GM12892 (cell line): ENCODE measurements at regions not wholly inside any gene's neighbourhood (a gene's known extent, or its start where the extent isn't known, plus 50 kb on each side); places are given as distances from the start of the nearest gene placed in this dataset.

ENCODE experiments used
- DNase-seq: peaks from one replicate; pipeline ENCODE4 v3.0.0; 2011; ENCODE audit not compliant: insufficient read length
- FAIRE-seq: peaks from 2 replicates; lab custom pipeline; 2011; peaks lifted over from hg19 to GRCh38; lab: Jason Lieb, UNC
- POLR2A ChIP-seq: IDR thresholded peaks from 2 replicates; pipeline ENCODE4 v1.6.1; 2011; ENCODE audit warnings: low read depth, low read length, control low read depth
- POLR2AphosphoS5 ChIP-seq: IDR thresholded peaks from 2 replicates; pipeline ENCODE4 v1.6.1; 2011; ENCODE audit warnings: low read depth, low read length, control low read depth
- TAF1 ChIP-seq: IDR thresholded peaks from 2 replicates; pipeline ENCODE4 v1.6.1; 2011; ENCODE audit warnings: low read depth, mild to moderate bottlenecking, control low read depth, low read length, borderline replicate concordance

DNA sequence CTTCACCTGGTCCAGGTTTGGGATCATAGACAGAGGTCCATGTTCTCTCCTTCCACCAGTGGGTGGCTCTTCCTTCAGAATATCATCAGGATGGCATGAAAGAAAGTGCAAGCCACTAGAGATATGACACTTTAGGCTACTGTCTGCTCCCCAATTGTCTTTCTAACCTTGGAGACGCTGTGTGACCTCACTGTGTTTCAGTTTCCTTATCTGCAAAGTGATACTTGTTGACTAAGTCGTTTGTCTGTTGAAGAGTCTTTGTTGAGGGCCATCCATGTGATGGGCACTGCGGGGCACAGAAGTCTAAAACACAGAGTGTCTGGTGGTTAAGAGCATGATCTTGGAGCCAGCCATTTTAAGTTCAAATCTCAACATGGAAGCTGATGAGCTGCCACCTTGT, 259.9 kb upstream of the THSD7B start:
- DNase-seq (no peak), FAIRE-seq (no peak)
- TF ChIP-seq POLR2A (no peak), POLR2AphosphoS5 (no peak), TAF1 (no peak)

DNA sequence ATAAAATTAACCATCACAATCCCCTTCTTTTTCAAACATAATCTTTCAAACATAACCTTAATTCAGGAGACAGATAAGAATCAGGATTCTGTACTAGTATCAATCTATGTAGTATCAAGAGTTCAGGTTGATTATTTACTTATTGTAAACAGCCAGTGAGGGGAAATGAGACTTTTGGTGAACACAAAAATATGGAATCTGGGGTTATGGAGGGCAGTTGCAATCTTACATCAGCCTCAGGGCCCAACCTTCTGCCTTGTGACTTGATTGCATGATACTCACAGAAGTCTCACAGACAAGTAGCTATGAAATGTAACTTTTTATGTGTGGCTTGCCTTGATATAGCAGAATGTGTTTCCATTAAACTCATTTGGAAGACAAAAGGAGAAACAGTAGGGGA, 262.7 kb upstream of the THSD7B start:
- TF ChIP-seq TAF1 (no peak), POLR2AphosphoS5 (no peak), POLR2A (no peak)
- DNase-seq (no peak), FAIRE-seq (no peak)

DNA sequence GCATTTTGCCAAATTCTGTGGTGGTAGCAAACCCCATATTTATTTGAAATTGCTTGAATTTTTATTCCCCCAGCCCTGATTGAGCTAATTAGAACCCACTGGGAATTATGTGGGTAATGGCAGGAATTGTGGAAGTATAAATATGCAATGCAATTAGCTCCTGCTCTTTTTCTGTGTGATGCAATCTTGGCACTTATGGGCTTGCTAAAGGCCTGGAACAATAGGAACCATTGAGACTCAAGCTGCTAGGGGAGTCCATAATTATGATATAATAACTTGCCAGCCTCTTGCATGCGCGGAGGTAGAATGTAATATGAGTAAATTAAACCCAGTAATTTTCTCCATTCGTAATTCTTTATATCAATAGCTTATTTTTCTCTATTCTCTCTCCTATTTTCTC, 267.6 kb upstream of the THSD7B start:
- FAIRE-seq (no peak), DNase-seq (no peak)
- no peak for TF ChIP-seq TAF1
- no peak for TF ChIP-seq POLR2A
- TF ChIP-seq POLR2AphosphoS5: no peak

DNA sequence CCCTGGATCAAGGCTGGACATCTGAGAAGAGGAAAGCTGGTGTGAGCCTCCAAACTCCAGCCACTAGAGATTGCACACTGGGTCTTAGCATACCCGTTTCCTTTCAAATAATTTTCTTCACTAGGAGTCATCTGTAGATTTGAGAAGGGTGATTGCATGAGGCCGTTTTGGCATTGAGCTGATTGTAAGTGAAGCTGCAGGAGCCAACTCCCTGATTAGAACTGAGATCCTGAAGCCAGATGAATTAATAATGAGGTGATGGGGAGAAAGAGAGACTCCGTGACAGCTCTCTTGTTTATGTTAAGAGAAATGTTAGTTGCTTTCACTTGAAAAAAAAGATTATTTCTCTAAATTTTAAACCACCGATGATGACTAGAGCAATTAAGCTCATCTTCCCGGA, 268.4 kb upstream of the THSD7B start:
- FAIRE-seq: no peak
- TF ChIP-seq POLR2AphosphoS5 (no peak), POLR2A (no peak), TAF1 (no peak)
- DNase-seq: no peak

GRCh38 chr2:136495636-136496035, 269.7 kb upstream of the THSD7B start:
- no peak for TF ChIP-seq TAF1
- no peak for TF ChIP-seq POLR2A
- TF ChIP-seq POLR2AphosphoS5: no peak
- FAIRE-seq (no peak), DNase-seq (no peak)

DNA sequence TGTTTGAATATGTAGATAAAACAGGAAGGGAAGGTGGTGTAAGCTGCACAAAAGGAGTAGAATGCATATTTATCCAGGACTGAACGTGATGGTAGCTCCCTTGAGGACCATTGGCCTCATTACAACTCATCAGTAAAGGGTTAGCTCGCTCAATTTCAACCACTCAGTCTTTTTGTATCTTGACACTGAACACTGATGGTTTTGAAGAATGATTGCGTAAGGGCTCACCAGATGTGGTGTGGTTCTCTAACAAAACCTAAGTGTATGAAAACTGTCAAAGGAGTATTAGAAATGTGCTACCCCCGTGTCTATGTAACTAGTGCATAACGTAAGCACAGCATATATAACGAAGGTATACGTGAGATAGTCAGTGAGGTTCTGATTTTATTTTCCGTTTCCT, 272.4 kb upstream of the THSD7B start:
- TF ChIP-seq POLR2AphosphoS5 (no peak), TAF1 (no peak), POLR2A (no peak)
- no peak for FAIRE-seq
- no peak for DNase-seq

GRCh38 chr2:136490100-136490499, 275.2 kb upstream of the THSD7B start:
- FAIRE-seq (no peak), DNase-seq (no peak)
- no peak for TF ChIP-seq TAF1
- TF ChIP-seq POLR2AphosphoS5: no peak
- no peak for TF ChIP-seq POLR2A

- DNase-seq (no peak), FAIRE-seq (no peak)
- TF ChIP-seq TAF1: no peak
- no peak for TF ChIP-seq POLR2AphosphoS5
- TF ChIP-seq POLR2A: no peak
These were observed 277.9 kb upstream of the THSD7B start for GRCh38 chr2:136487421-136487820.

DNA sequence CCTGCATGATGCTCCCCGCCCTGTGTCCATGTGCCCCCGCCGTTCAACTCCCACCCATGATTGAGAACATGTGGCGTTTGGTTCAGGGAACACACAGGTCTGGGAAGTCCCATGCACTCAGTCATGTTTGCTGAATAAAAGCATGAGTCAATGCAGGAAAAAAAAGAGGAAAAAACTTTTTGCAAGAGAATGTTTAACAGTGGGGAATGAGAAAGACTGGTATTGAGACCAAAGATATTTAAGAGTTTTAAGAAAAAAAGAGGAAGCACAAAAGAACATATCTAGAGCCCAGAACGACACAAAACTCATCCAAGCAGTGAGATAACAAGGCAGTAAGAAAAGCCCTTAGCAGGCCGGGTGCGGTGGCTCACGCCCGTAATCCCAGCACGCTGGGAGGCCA, 279.2 kb upstream of the THSD7B start:
- no peak for DNase-seq
- no peak for TF ChIP-seq POLR2A
- TF ChIP-seq TAF1: no peak
- TF ChIP-seq POLR2AphosphoS5: no peak

DNA sequence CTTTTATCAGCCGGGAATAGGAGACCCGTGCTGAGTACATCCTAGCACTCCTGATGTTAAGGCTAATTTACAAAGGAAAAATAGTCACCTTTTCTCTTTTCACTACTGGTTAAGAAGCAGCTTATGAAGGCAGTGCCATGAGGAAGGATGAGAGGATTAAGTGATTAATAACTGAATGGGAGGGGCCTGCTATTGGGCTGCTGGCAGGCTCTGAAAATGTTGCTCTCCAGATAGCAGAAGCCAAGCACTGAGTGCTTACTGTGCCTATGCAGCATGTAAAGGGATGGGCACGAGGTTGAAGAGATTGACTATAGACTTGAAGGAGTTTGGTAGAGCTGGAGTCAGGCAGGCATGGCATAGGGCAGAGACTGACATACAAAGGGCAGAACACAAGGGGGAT, 282.4 kb upstream of the THSD7B start:
- FAIRE-seq (peak; percentile 21), DNase-seq (no peak)
- TF ChIP-seq TAF1 (no peak), POLR2A (no peak), POLR2AphosphoS5 (no peak)

More for the DNA sequence above, 279.2 kb upstream of the THSD7B start:
- no peak for FAIRE-seq

- TF ChIP-seq POLR2AphosphoS5 (no peak), TAF1 (no peak), POLR2A (no peak)
- no peak for FAIRE-seq
These were observed 283.3 kb upstream of the THSD7B start for GRCh38 chr2:136482006-136482405.

GRCh38 chr2:136479696-136480095, 285.6 kb upstream of the THSD7B start:
- FAIRE-seq (no peak), DNase-seq (no peak)

More at GRCh38 chr2:136482006-136482405, 283.3 kb upstream of the THSD7B start:
- DNase-seq: no peak

More at GRCh38 chr2:136479696-136480095, 285.6 kb upstream of the THSD7B start:
- TF ChIP-seq POLR2AphosphoS5: no peak
- no peak for TF ChIP-seq TAF1
- TF ChIP-seq POLR2A: no peak
